PC-9 (cell line): ENCODE measurements at regions not wholly inside any gene's neighbourhood (a gene's known extent, or its start where the extent isn't known, plus 50 kb on each side); places are given as distances from the start of the nearest gene placed in this dataset.

Source experiments
- BruUV-seq: library from RNA; stranded (reverse); fragments of 400-500 nt; replicated peaks from 2 replicates; lab custom pipeline; 2021; lab: Mats Ljungman, UMichigan
- CTCF ChIA-PET: fragments of 300-600 bp; sonication (Branson Sonifier 250); formaldehyde crosslinking; loops from one replicate; lab custom pipeline; 2022; ENCODE audit warnings: antibody characterized with exemption; lab: Charles Lee
- POLR2A ChIA-PET: fragments of 300-600 bp; sonication (Branson Sonifier 250); formaldehyde crosslinking; loops from one replicate; lab custom pipeline; 2022; ENCODE audit warnings: antibody characterized with exemption; ENCODE audit not compliant: unreplicated experiment; lab: Charles Lee
- DNase-seq, 2 experiments: peaks; one replicate each; pipeline versions ENCODE4 v3.0.0 to v3.0.0-alpha.2; 2015 to 2022; ENCODE audit warnings: mixed read lengths in 1 of 2
- H2AFZ ChIP-seq: fragments of 200-600 bp; sonication (generic); 2 replicates; pipeline ENCODE4 v1.8.1; 2017; ENCODE audit warnings: antibody characterized with exemption
- H3F3A ChIP-seq: fragments of 200-600 bp; sonication (generic); 2 replicates; pipeline ENCODE4 v1.8.1; 2017; ENCODE audit warnings: antibody characterized with exemption, mild to moderate bottlenecking, low read depth; ENCODE audit not compliant: insufficient read depth
- H3K27ac ChIP-seq: fragments of 200-600 bp; sonication (generic); 2 replicates; pipeline ENCODE4 v1.6.1; 2016; ENCODE audit warnings: mixed run types
- H3K27me3 ChIP-seq: fragments of 200-600 bp; sonication (generic); 2 replicates; pipeline ENCODE4 v1.6.1; 2016; ENCODE audit warnings: low read depth, mixed run types; ENCODE audit not compliant: insufficient read depth
- H3K36me3 ChIP-seq: fragments of 200-600 bp; sonication (generic); 2 replicates; pipeline ENCODE4 v1.6.1; 2016; ENCODE audit warnings: low read depth, mixed run types
- H3K4me1 ChIP-seq: fragments of 200-600 bp; sonication (generic); replicated peaks from 2 replicates; pipeline ENCODE4 v1.6.1; 2016; ENCODE audit warnings: mixed run types; ENCODE audit not compliant: insufficient read depth
- H3K4me2 ChIP-seq: fragments of 200-600 bp; sonication (generic); 2 replicates; pipeline ENCODE4 v1.6.1; 2017; ENCODE audit warnings: mixed run types
- H3K4me3 ChIP-seq: fragments of 200-600 bp; sonication (generic); 2 replicates; pipeline ENCODE4 v1.6.1; 2016; ENCODE audit warnings: mixed run types
- H3K79me2 ChIP-seq: fragments of 200-600 bp; sonication (generic); 2 replicates; pipeline ENCODE4 v1.6.1; 2017; ENCODE audit warnings: low read depth, mixed run types
- H3K9me2 ChIP-seq: fragments of 200-600 bp; sonication (generic); 2 replicates; pipeline ENCODE4 v1.8.1; 2017; ENCODE audit warnings: mild to moderate bottlenecking; ENCODE audit not compliant: insufficient read depth
- H3K9me3 ChIP-seq: fragments of 200-600 bp; sonication (generic); 2 replicates; pipeline ENCODE4 v1.8.1; 2016; ENCODE audit warnings: low read depth; ENCODE audit not compliant: insufficient read depth
- H4K20me1 ChIP-seq: fragments of 200-600 bp; sonication (generic); 2 replicates; pipeline ENCODE4 v1.8.1; 2017; ENCODE audit not compliant: insufficient read depth
- EZH2 ChIP-seq: fragments of 200-600 bp; sonication (generic); IDR thresholded peaks from 2 replicates; pipeline ENCODE4 v1.8.0; 2017; ENCODE audit warnings: antibody characterized with exemption, low read depth
- intact Hi-C: fragments of 100-400 bp; cut with micrococcal nuclease; formaldehyde crosslinking; loops from one replicate; pipeline ENCODE4 v1.10.0; 2022; ENCODE audit not compliant: unreplicated experiment
- TF ChIP-seq, protein P1 (sequence below): fragments of 200-600 bp; sonication (generic); conservative IDR thresholded peaks from 2 replicates; pipeline ENCODE4 v1.6.1; 2017; ENCODE audit warnings: mixed run types, antibody characterized with exemption, mild to moderate bottlenecking, moderate library complexity

DNA sequence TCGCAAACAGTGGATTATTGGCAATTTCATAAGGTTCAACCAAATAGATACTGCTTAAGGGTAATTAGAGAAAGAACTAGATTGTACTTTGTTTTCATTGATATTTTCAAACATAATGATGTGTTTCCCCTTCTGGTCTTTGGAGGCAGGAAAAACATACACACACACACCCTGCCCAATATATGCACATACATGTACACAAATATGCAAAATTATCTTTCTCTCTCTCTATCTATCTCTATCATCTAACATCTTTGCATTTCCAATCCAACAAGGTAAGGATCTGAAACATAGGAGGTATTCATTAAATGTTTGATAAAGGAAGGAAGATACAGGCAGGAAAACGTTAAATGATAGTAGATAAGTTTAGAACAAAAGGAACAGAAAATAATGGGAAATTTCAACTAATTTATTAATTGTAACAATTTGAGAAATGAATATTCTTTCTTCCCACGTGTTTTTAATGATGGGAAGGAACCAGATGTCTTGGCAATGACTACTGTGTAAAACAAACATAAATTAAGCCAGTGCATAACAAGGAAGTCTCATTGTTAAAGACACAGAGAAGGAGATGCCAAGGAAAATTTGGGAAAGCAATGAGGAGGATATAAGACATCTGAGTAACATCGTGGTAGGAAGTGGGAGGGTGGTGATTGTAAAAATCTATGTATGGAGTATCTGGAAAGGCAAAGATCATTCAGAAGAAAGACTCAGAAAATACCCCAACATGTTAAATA is 532.1 kb downstream of the GBA3 start:
- CTCF ChIA-PET, result no interaction called here
- no peak overlapping the region for H3K27ac ChIP-seq
- intact Hi-C loops, result no loop called here
- H3K4me1 ChIP-seq, result no peaks in the 10 kb centered on the region
- TF ChIP-seq, protein P1, sequence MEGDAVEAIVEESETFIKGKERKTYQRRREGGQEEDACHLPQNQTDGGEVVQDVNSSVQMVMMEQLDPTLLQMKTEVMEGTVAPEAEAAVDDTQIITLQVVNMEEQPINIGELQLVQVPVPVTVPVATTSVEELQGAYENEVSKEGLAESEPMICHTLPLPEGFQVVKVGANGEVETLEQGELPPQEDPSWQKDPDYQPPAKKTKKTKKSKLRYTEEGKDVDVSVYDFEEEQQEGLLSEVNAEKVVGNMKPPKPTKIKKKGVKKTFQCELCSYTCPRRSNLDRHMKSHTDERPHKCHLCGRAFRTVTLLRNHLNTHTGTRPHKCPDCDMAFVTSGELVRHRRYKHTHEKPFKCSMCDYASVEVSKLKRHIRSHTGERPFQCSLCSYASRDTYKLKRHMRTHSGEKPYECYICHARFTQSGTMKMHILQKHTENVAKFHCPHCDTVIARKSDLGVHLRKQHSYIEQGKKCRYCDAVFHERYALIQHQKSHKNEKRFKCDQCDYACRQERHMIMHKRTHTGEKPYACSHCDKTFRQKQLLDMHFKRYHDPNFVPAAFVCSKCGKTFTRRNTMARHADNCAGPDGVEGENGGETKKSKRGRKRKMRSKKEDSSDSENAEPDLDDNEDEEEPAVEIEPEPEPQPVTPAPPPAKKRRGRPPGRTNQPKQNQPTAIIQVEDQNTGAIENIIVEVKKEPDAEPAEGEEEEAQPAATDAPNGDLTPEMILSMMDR, result no peak
- no peak for TF ChIP-seq EZH2
- H3K27me3 ChIP-seq, result no peaks in the 10 kb centered on the region
- POLR2A ChIA-PET, result no interaction called here
- H3K9me3 ChIP-seq, result no peaks in the 10 kb centered on the region
- no peak overlapping the region for H2AFZ ChIP-seq
- no TSS peak for BruUV-seq
- no peaks in the 10 kb centered on the region for H3F3A ChIP-seq
- H4K20me1 ChIP-seq, result no peaks in the 10 kb centered on the region
- H3K36me3 ChIP-seq, result no peaks in the 10 kb centered on the region
- H3K79me2 ChIP-seq, result no peaks in the 10 kb centered on the region
- no peaks in the 10 kb centered on the region; the same call in 1 of the 2 replicates for H3K9me2 ChIP-seq
- no peak overlapping the region for H3K4me2 ChIP-seq
- H3K4me3 ChIP-seq, result no peak overlapping the region
- DNase-seq, result no peak

DNA sequence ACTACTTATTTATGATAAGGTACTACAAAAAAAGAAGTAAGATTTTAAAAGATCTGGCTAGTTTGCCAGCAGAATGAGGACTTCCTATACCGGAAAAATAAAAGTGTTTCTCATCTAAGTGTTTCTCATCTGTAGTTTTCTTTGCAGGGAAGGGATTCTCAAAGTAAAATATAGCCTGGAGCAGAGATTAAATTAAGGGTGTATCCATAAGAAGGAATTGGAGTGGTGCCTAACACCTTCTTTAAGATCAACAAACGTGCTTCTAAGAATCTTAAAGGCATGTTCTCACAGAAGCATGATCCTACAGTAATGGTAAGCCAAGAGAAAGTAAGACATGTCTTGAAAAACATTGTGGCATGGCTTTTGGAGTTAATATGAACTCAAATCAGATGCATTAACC is 528.2 kb downstream of the GBA3 start:
- H3F3A ChIP-seq, result no peaks in the 10 kb centered on the region
- no TSS peak for BruUV-seq
- H3K27me3 ChIP-seq, result no peaks in the 10 kb centered on the region
- no peak overlapping the region for H2AFZ ChIP-seq
- ChIA-PET POLR2A (no interaction called here), CTCF (no interaction called here)
- no peaks in the 10 kb centered on the region; the same call in 1 of the 2 replicates for H3K9me2 ChIP-seq
- no peak for DNase-seq
- H3K4me2 ChIP-seq, result no peak overlapping the region
- intact Hi-C loops, result no loop called here
- TF ChIP-seq EZH2, result no peak
- TF ChIP-seq, protein P1, result no peak
- H3K4me1 ChIP-seq, result no peaks in the 10 kb centered on the region
- H3K27ac ChIP-seq, result no peak overlapping the region
- H3K9me3 ChIP-seq, result no peaks in the 10 kb centered on the region
- H3K36me3 ChIP-seq, result no peaks in the 10 kb centered on the region
- no peaks in the 10 kb centered on the region for H3K79me2 ChIP-seq
- H3K4me3 ChIP-seq, result no peak overlapping the region
- H4K20me1 ChIP-seq, result no peaks in the 10 kb centered on the region

DNA sequence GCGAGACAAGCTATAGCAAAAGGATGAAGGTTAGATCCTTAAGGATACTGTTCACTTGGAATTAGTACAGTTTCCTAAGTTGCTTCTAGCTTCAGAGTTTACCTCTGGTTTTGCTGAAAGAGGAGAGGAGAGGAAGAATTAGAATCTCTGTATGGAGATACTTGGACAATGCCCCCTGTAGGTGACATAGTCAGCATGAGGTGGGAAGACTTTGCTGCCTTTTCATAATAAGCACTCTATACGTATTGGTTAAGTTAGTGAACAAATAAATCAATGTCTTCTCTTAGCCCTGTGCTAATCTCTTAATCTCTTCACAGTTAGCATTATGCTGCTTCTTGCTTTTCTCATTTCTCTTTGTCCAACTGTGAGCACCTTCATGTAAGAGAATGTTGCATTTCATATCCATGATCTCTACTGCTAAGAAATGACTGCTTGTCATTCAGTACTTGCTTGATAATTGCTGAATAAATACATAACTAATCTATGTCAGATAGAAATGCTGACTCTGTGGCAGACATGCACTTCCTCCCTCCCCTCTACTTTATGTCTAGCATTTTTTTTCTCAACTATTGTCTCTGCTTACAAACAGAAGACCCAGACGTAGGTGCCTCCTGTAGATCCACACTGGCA is 527.2 kb downstream of the GBA3 start:
- Histone ChIP-seq H3K4me1 (no peaks in the 10 kb centered on the region), H3K36me3 (no peaks in the 10 kb centered on the region), H3K4me3 (no peak overlapping the region), H3K27me3 (no peaks in the 10 kb centered on the region), H3F3A (no peaks in the 10 kb centered on the region), H3K4me2 (no peak overlapping the region), H2AFZ (no peak overlapping the region), H3K79me2 (no peaks in the 10 kb centered on the region), H4K20me1 (no peaks in the 10 kb centered on the region), H3K9me3 (no peaks in the 10 kb centered on the region), H3K27ac (no peak overlapping the region), H3K9me2 (no peaks in the 10 kb centered on the region; the same call in 1 of the 2 replicates)
- no TSS peak for BruUV-seq
- no peak for DNase-seq
- TF ChIP-seq EZH2, result no peak
- TF ChIP-seq, protein P1, result no peak
- ChIA-PET CTCF (no interaction called here), POLR2A (interaction anchor here (0.5 kb wide), 1 partner anchor 112 kb away, joined by 3 read pairs; no protein-coding TSS in a partner anchor)
- intact Hi-C loops, result no loop called here
